Muscle layer of colon (tissue), 2 donors: ENCODE measurements at regions not wholly inside any gene's neighbourhood (a gene's known extent, or its start where the extent isn't known, plus 50 kb on each side); places are given as distances from the start of the nearest gene placed in this dataset.
"Not testable (repeated sequence)": the region's sequence is repeated elsewhere in the genome, so short reads cannot be mapped to it uniquely, and the experiment has no call there.

ENCODE experiments used
- H3K27ac ChIP-seq: one replicate; pipeline ENCODE4 v1.7.0; 2013; ENCODE audit warnings: low read depth, mild to moderate bottlenecking, low read length, moderate library complexity
- H3K27me3 ChIP-seq, 2 donors: one replicate each; pipeline ENCODE4 v1.7.0; 2013; ENCODE audit warnings: low read length in 2 of 2, mild to moderate bottlenecking in 2 of 2; ENCODE audit not compliant: insufficient read depth in 2 of 2, control insufficient read depth in 1 of 2
- H3K36me3 ChIP-seq: one replicate; pipeline ENCODE4 v1.7.0; 2013; ENCODE audit warnings: mild to moderate bottlenecking, low read length; ENCODE audit not compliant: insufficient read depth
- H3K4me1 ChIP-seq: one replicate; pipeline ENCODE4 v1.7.0; 2013; ENCODE audit warnings: mild to moderate bottlenecking, low read length; ENCODE audit not compliant: insufficient read depth
- H3K4me3 ChIP-seq, 2 donors: one replicate each; pipeline ENCODE4 v1.7.0; 2013; ENCODE audit warnings: low read length in 2 of 2, low read depth in 1 of 2, mild to moderate bottlenecking in 1 of 2, moderate library complexity in 1 of 2
- H3K9ac ChIP-seq: one replicate; pipeline ENCODE4 v1.7.0; 2013; ENCODE audit warnings: low read length
- H3K9me3 ChIP-seq: one replicate; pipeline ENCODE4 v1.7.0; 2013; ENCODE audit warnings: mild to moderate bottlenecking, low read length
- donor health status: abdominal sarcoma.
- donor health status: Adenocarcinoma of cecum.

- H3K9ac ChIP-seq = no peak overlapping the region
- no peaks in the 10 kb centered on the region for H3K27me3 ChIP-seq
- H3K4me1 ChIP-seq = no peaks in the 10 kb centered on the region
- no peak overlapping the region for H3K27ac ChIP-seq
- no peak overlapping the region for H3K4me3 ChIP-seq
- H3K36me3 ChIP-seq = no peaks in the 10 kb centered on the region
- no peaks in the 10 kb centered on the region for H3K9me3 ChIP-seq
Observed at GRCh38 chr13:66154354-66154753, 1075.8 kb downstream of the PCDH9 start.

DNA sequence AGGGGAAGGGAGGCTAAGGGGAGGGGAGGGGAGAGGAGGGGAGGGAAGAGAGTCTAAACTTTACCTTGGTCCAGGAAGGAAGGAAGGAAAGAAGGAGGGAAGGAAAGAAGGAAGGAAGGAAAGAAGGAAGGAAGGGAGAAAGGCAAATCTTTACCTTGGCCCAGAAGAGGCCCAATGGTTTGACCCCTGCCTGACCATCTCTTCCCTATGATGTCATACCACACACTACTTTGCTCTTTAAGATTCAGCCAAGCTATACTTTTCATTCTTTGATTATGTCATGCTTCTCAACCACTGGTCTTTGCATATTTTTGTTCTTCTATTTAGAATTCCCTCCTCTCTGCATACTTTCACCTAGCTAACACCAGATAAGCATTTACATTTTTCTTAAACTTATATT lies 1077.5 kb downstream of the PCDH9 start:
- Histone ChIP-seq H3K4me1 (no peaks in the 10 kb centered on the region), H3K36me3 (no peaks in the 10 kb centered on the region), H3K4me3 (no peak overlapping the region), H3K9me3 (no peaks in the 10 kb centered on the region), H3K27ac (no peak overlapping the region), H3K9ac (no peak overlapping the region), H3K27me3 (no peaks in the 10 kb centered on the region)

GRCh38 chr13:66144357-66144756 lies 1085.8 kb downstream of the PCDH9 start:
- not testable (repeated sequence) for H3K27ac ChIP-seq, H3K9ac ChIP-seq, H3K36me3 ChIP-seq, H3K9me3 ChIP-seq, H3K27me3 ChIP-seq, H3K4me3 ChIP-seq, H3K4me1 ChIP-seq

DNA sequence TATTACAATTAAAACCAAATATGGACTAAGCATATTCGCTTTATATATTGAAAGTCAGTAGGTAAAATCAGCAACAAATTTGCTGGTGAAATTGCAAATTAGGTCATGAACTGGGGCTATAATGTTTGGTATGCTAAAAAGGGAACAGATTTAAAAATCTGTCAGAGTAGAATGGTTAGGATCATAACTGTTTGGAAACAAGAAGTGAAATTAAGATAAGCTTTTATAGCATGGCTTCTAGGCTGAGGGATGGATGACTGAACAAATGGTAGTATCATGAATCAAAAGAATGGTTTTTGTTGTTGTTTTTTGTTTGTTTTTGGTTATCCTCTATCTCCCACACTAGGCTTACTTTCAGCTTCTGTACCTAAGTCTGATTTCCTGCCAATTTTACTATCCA lies 1090.4 kb downstream of the PCDH9 start:
- no peaks in the 10 kb centered on the region for H3K27me3 ChIP-seq

GRCh38 chr13:66139250-66139649 lies 1090.9 kb downstream of the PCDH9 start:
- H3K36me3 ChIP-seq = no peaks in the 10 kb centered on the region
- no peaks in the 10 kb centered on the region for H3K27me3 ChIP-seq
- no peak overlapping the region for H3K27ac ChIP-seq
- H3K9ac ChIP-seq = no peak overlapping the region
- H3K4me3 ChIP-seq = no peak overlapping the region
- no peaks in the 10 kb centered on the region for H3K9me3 ChIP-seq
- H3K4me1 ChIP-seq = no peaks in the 10 kb centered on the region

More for the DNA sequence above, 1090.4 kb downstream of the PCDH9 start:
- Histone ChIP-seq H3K36me3 (no peaks in the 10 kb centered on the region), H3K9ac (no peak overlapping the region), H3K27ac (no peak overlapping the region), H3K4me3 (no peak overlapping the region), H3K4me1 (no peaks in the 10 kb centered on the region), H3K9me3 (no peaks in the 10 kb centered on the region)

DNA sequence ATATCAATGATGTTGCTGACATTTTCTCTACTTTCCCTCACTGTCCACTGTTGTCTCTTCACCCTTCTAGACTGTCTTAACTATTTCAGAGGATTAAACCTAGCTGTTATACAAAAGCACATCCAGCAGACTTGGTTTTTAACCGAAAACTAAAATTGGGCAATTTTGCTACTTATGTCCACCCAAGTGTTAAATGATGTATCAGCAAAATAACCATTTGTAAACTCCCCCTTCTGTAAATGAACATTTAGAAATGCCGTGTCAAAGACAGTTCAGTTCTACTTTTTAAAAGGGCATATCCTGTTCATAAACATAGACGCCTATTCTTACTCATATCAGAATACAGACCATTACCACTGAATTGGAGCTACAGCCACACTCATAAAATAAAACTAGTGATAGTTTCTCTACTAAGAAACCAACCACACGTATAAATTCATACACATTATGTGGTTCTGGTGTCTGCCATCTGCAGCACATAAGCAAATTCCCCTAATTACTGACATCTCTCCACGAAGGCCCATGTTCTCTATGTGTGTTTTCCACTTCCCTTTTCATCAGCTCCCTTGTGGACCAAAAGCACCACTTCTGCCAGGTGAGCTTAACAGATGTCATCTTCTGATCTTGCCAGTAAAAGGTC lies 1091.8 kb downstream of the PCDH9 start:
- Histone ChIP-seq H3K27me3 (no peaks in the 10 kb centered on the region), H3K4me1 (no peaks in the 10 kb centered on the region), H3K27ac (no peak overlapping the region), H3K36me3 (no peaks in the 10 kb centered on the region), H3K4me3 (no peak overlapping the region), H3K9ac (no peak overlapping the region), H3K9me3 (no peaks in the 10 kb centered on the region)

GRCh38 chr13:66137384-66137783 lies 1092.8 kb downstream of the PCDH9 start:
- no peaks in the 10 kb centered on the region for H3K27me3 ChIP-seq

GRCh38 chr13:66128692-66129269 lies 1101.4 kb downstream of the PCDH9 start:
- no peak overlapping the region for H3K9ac ChIP-seq
- H3K27ac ChIP-seq = no peak overlapping the region
- H3K4me1 ChIP-seq = no peaks in the 10 kb centered on the region
- H3K4me3 ChIP-seq = no peak overlapping the region
- H3K36me3 ChIP-seq = no peaks in the 10 kb centered on the region
- no peaks in the 10 kb centered on the region for H3K27me3 ChIP-seq
- no peaks in the 10 kb centered on the region for H3K9me3 ChIP-seq

More at GRCh38 chr13:66137384-66137783, 1092.8 kb downstream of the PCDH9 start:
- Histone ChIP-seq H3K9me3 (no peaks in the 10 kb centered on the region), H3K4me3 (no peak overlapping the region), H3K4me1 (no peaks in the 10 kb centered on the region), H3K9ac (no peak overlapping the region), H3K36me3 (no peaks in the 10 kb centered on the region), H3K27ac (no peak overlapping the region)

DNA sequence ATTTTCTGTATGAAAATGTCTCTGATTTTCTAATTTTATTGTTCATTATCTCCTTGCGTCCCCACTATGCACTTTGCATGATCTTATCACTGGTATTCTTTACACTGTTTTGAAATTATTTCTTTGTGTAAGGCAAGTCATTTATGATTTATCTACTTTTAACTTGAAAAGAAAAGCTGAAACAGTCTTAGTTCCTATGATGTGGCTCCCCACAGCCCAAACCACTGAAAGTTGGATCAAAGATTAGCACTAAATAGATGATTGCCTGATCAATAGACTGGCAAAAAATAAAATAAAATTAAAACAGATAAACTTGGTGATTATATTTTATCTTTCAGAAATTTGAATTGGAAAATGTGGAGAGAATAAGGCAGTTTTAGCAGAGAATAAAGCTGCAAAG lies 1101.9 kb downstream of the PCDH9 start:
- Histone ChIP-seq H3K27me3 (no peaks in the 10 kb centered on the region), H3K9me3 (no peaks in the 10 kb centered on the region), H3K36me3 (no peaks in the 10 kb centered on the region), H3K4me3 (no peak overlapping the region), H3K9ac (no peak overlapping the region), H3K27ac (no peak overlapping the region), H3K4me1 (no peaks in the 10 kb centered on the region)

DNA sequence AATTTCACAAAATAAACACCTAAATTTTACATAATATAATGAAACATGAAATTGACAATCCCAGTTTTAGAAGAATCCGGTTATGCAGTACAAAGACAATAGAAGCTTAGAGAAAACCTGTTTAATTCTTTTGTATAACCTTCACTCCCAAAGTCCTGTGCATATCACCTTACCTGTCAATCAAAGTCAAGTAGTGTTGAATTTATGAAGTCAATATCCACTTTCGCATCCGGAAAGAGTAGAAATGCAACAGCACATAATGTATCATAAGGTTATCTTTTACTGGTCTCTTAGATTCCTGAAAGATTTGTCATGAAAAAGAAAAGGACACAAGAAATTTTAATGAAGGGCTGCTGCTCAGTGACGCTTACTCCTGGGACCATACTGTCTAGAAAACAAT lies 1112.6 kb downstream of the PCDH9 start:
- H3K9ac ChIP-seq = no peak overlapping the region
- H3K36me3 ChIP-seq = no peaks in the 10 kb centered on the region
- no peak overlapping the region for H3K4me3 ChIP-seq
- H3K9me3 ChIP-seq = no peaks in the 10 kb centered on the region
- no peak overlapping the region for H3K27ac ChIP-seq
- no peaks in the 10 kb centered on the region for H3K4me1 ChIP-seq
- H3K27me3 ChIP-seq = no peaks in the 10 kb centered on the region

DNA sequence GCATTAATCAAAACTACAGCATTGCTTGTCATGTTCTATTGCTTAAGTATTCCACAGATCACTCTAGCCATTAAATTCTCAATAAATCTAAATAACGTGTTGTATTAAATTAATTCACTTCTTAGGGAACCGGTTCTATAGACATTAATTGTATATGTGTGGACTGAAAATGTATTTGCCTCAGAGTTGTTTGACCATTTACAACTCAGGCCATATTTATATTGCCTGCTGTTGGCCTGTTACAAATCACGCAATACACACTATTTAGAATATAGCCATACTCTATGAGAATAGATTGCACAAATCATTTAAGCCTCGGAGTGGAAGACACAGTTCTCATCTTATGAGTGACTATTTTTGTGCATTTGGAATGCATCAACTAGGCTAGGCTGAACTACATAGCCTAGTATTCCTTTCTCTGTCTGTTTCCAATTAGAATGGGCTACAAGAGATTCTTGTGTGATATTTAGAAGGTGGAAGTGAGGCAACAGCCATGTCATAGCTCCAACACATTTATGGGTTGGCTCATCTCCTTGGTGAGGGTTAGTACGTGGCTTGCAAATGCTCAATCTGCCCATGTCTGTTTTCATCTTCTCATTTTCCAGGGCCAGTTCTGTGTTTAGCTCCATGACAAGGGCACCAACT lies 1116.1 kb downstream of the PCDH9 start:
- Histone ChIP-seq H3K9me3 (no peaks in the 10 kb centered on the region), H3K36me3 (no peaks in the 10 kb centered on the region), H3K9ac (no peak overlapping the region), H3K27ac (no peak overlapping the region), H3K4me3 (no peak overlapping the region), H3K4me1 (no peaks in the 10 kb centered on the region), H3K27me3 (no peaks in the 10 kb centered on the region)

DNA sequence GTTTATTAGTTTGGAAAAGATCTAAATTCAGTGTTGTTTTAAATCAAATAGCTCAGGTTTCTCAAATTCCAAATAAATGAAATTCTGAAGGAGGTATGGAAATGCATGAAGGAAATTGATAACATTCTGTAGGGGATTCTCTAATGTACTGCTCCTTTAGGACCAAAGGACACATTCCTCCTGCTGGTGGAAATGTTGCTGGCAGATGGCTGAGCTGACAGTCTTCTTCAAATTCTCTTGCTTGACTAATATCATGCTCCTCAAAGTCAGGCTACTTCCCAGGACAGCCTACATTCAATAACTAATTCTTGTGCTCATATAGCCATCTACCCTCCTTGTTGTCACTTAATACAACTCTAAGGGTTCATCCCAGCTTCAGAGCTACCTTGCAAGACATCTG lies 1118.5 kb downstream of the PCDH9 start:
- Histone ChIP-seq H3K27ac (no peak overlapping the region), H3K36me3 (no peaks in the 10 kb centered on the region), H3K9ac (no peak overlapping the region), H3K4me1 (no peaks in the 10 kb centered on the region), H3K27me3 (no peaks in the 10 kb centered on the region), H3K4me3 (no peak overlapping the region), H3K9me3 (no peaks in the 10 kb centered on the region)
